Keratinocyte (primary cell): ENCODE measurements at regions not wholly inside any gene's neighbourhood (a gene's known extent, or its start where the extent isn't known, plus 50 kb on each side); places are given as distances from the start of the nearest gene placed in this dataset.
A peak's percentile ranks its signal among the peaks of the same experiment; 100 is the strongest.

Experiments
- DNase-seq: peaks from one replicate; pipeline ENCODE4 v3.0.0-alpha.2; 2011; ENCODE audit warnings: low read depth, missing footprints, low spot score
- FAIRE-seq: peaks from 2 replicates; lab custom pipeline; 2011; peaks lifted over from hg19 to GRCh38; lab: Jason Lieb, UNC
- H2AFZ ChIP-seq: 2 replicates; pipeline ENCODE4 v1.6.0; 2012; ENCODE audit warnings: low read length, control low read depth, inconsistent platforms; ENCODE audit not compliant: control insufficient read depth
- H3K27ac ChIP-seq: 2 replicates; pipeline ENCODE4 v1.5.1; 2011; ENCODE audit warnings: low read length; ENCODE audit not compliant: control insufficient read depth, insufficient read depth
- H3K27me3 ChIP-seq: 3 replicates; pipeline ENCODE4 v1.6.0; 2011; ENCODE audit warnings: low read length; ENCODE audit not compliant: control insufficient read depth, insufficient read depth; ENCODE audit errors: extremely low read depth
- H3K36me3 ChIP-seq, 2 experiments: 2 replicates in 1 of 2; 3 replicates in 1 of 2; pipeline ENCODE4 v1.5.1; 2011; ENCODE audit warnings: low read length in 2 of 2, mild to moderate bottlenecking in 1 of 2; ENCODE audit not compliant: control insufficient read depth in 2 of 2, insufficient read depth in 2 of 2; ENCODE audit errors: extremely low read depth in 1 of 2
- H3K4me1 ChIP-seq: 3 replicates; pipeline ENCODE4 v1.5.1; 2011; ENCODE audit warnings: low read length; ENCODE audit not compliant: control insufficient read depth, insufficient read depth; ENCODE audit errors: extremely low read depth
- H3K4me2 ChIP-seq: 3 replicates; pipeline ENCODE4 v1.6.0; 2011; ENCODE audit warnings: low read depth, low read length; ENCODE audit not compliant: control insufficient read depth, insufficient read depth; ENCODE audit errors: extremely low read depth
- H3K4me3 ChIP-seq, 3 experiments: fragments of 200-600 bp in 1 of 3; sonication (generic) in 1 of 3; 2 replicates in 2 of 3; 3 replicates in 1 of 3; pipeline ENCODE4 v1.5.1; 2011 to 2016; ENCODE audit warnings: low read length in 3 of 3, mild to moderate bottlenecking in 3 of 3, control low read depth in 2 of 3, inconsistent platforms in 1 of 3, low read depth in 1 of 3, mixed read lengths in 1 of 3, mixed run types in 1 of 3, moderate library complexity in 1 of 3; ENCODE audit not compliant: control insufficient read depth in 2 of 3, insufficient read depth in 2 of 3; ENCODE audit errors: extremely low read depth in 1 of 3
- H3K79me2 ChIP-seq: 2 replicates; pipeline ENCODE4 v1.6.0; 2012; ENCODE audit warnings: low read length; ENCODE audit not compliant: control insufficient read depth, insufficient read depth
- H3K9ac ChIP-seq: 3 replicates; pipeline ENCODE4 v1.6.0; 2011; ENCODE audit warnings: low read length; ENCODE audit not compliant: control insufficient read depth, insufficient read depth; ENCODE audit errors: extremely low read depth
- H3K9me1 ChIP-seq: 3 replicates; pipeline ENCODE4 v1.6.0; 2011; ENCODE audit warnings: low read length; ENCODE audit not compliant: control insufficient read depth, insufficient read depth; ENCODE audit errors: extremely low read depth
- H3K9me3 ChIP-seq: 2 replicates; pipeline ENCODE4 v1.5.1; 2012; ENCODE audit warnings: low read depth, low read length; ENCODE audit not compliant: control insufficient read depth
- H4K20me1 ChIP-seq: 3 replicates; pipeline ENCODE4 v1.6.0; 2011; ENCODE audit warnings: low read length; ENCODE audit not compliant: control insufficient read depth, insufficient read depth; ENCODE audit errors: extremely low read depth
- EZH2 ChIP-seq: IDR thresholded peaks from one replicate; pipeline ENCODE4 v1.6.1; 2012; ENCODE audit warnings: inconsistent platforms, mild to moderate bottlenecking, low read length, moderate library complexity
- dilution Hi-C: fragments of 300-500 bp; cut with MboI; formaldehyde crosslinking; loops from one replicate; pipeline ENCODE4 v1.7.0; 2020; ENCODE audit warnings: low sequenced_read_pairs; ENCODE audit not compliant: extremely low pct_ligation_motif_present
- TF ChIP-seq, protein P1 (sequence below), 3 experiments: IDR thresholded peaks in 1 of 3; conservative IDR thresholded peaks in 1 of 3; optimal IDR thresholded peaks in 1 of 3; 2 replicates in 2 of 3; 3 replicates in 1 of 3; pipeline versions ENCODE3 to v1.5.1; 2011; ENCODE audit warnings: low read length in 3 of 3, mild to moderate bottlenecking in 3 of 3, moderate library complexity in 2 of 3, control low read depth in 1 of 3, inconsistent platforms in 1 of 3; ENCODE audit not compliant: insufficient read depth in 2 of 3; ENCODE audit errors: extremely low read depth in 1 of 3

DNA sequence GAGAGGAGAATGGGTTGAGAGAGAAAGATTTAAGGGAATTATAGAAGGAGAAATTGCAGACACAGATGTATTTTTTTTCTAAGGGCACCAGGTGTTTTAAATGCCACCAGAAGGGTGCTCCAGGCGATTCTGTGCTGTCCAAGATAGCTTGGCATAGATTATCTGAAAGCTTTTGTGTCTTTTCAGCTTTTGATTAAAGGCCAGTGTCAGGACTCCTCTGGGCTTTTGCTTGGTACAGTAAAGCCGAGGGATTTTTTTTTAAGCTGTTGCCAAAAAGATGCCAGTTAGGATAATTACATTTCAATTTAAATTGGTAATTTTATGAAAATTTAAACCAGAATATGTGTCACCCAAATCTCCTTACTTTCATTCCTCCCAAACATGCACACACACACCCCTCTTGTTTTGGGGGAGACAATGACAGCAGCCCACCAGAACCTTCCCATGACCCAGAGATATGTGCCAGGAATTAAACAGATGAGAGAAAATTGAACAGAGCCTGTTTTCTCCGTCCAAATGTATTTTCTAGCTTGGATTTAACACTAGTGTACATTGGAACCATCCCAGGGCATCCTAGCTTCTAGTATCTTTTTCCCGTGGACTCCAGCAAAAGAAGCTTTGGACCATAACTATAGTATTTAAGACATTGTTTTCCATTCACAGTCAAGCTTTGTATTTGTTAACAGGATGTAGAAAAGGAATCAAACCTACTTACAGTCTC lies 670.7 kb upstream of the CXADR start:
- dilution Hi-C loops, result no loop called here

DNA sequence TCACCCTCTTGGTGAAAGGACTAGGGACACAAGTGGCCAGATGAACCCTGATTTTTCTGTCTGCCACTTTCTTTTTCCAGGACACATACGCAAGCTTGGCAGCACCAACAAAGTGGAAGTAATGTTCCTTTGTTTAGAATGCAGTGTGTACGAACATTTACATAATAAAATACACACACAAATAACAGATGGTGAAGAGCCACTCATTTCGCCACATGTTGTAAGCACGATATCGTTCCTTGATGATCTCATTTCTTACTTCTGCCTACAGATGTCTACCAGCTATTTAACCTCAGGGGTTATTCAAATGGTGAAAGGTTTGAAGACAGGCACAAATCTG lies 670.2 kb upstream of the CXADR start:
- no peak for TF ChIP-seq EZH2
- TF ChIP-seq, protein P1, sequence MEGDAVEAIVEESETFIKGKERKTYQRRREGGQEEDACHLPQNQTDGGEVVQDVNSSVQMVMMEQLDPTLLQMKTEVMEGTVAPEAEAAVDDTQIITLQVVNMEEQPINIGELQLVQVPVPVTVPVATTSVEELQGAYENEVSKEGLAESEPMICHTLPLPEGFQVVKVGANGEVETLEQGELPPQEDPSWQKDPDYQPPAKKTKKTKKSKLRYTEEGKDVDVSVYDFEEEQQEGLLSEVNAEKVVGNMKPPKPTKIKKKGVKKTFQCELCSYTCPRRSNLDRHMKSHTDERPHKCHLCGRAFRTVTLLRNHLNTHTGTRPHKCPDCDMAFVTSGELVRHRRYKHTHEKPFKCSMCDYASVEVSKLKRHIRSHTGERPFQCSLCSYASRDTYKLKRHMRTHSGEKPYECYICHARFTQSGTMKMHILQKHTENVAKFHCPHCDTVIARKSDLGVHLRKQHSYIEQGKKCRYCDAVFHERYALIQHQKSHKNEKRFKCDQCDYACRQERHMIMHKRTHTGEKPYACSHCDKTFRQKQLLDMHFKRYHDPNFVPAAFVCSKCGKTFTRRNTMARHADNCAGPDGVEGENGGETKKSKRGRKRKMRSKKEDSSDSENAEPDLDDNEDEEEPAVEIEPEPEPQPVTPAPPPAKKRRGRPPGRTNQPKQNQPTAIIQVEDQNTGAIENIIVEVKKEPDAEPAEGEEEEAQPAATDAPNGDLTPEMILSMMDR (optimal IDR thresholded peaks at IDR 0.05 in 1 of 3, IDR thresholded peaks at IDR 0.05 in 1 of 3, conservative IDR thresholded peaks at IDR 0.05 in 1 of 3; ENCODE audit: extremely low read depth in 1 of 3, insufficient read depth in 2 of 3, low read length in 3 of 3), result no peak
- no peaks in the 10 kb centered on the region for H3K79me2 ChIP-seq
- no peaks in the 10 kb centered on the region for H3K4me1 ChIP-seq
- no peak overlapping the region for H3K9ac ChIP-seq
- no peak overlapping the region for H3K27ac ChIP-seq
- FAIRE-seq (no peak), DNase-seq (no peak)
- H3K9me1 ChIP-seq, result no peaks in the 10 kb centered on the region
- dilution Hi-C loops, result no loop called here
- H4K20me1 ChIP-seq, result no peaks in the 10 kb centered on the region
- H3K4me2 ChIP-seq, result peak overlapping the region; percentile 58
- H3K9me3 ChIP-seq, result no peaks in the 10 kb centered on the region
- H3K36me3 ChIP-seq, result no peaks in the 10 kb centered on the region
- peak overlapping the region in 1 of 3 experiments; percentile 1 for H3K4me3 ChIP-seq
- peak overlapping the region; percentile 71 for H2AFZ ChIP-seq
- no peaks in the 10 kb centered on the region for H3K27me3 ChIP-seq

More for the DNA sequence above, 670.7 kb upstream of the CXADR start:
- H3K9ac ChIP-seq, result no peak overlapping the region
- no peaks in the 10 kb centered on the region for H3K9me3 ChIP-seq
- no peak for TF ChIP-seq EZH2
- TF ChIP-seq, protein P1 (optimal IDR thresholded peaks at IDR 0.05 in 1 of 3, IDR thresholded peaks at IDR 0.05 in 1 of 3, conservative IDR thresholded peaks at IDR 0.05 in 1 of 3; ENCODE audit: extremely low read depth in 1 of 3, insufficient read depth in 2 of 3, low read length in 3 of 3), result no peak
- H2AFZ ChIP-seq, result peak overlapping the region; percentile 71
- FAIRE-seq (no peak), DNase-seq (no peak)
- H3K9me1 ChIP-seq, result no peaks in the 10 kb centered on the region
- H3K79me2 ChIP-seq, result no peaks in the 10 kb centered on the region
- H3K27me3 ChIP-seq, result no peaks in the 10 kb centered on the region
- H3K4me3 ChIP-seq, result no peak overlapping the region
- H3K4me1 ChIP-seq, result no peaks in the 10 kb centered on the region
- H4K20me1 ChIP-seq, result no peaks in the 10 kb centered on the region
- H3K36me3 ChIP-seq, result no peaks in the 10 kb centered on the region
- H3K4me2 ChIP-seq, result peak overlapping the region; percentile 58
- no peak overlapping the region for H3K27ac ChIP-seq
